A549 (cell line): ENCODE measurements at regions not wholly inside any gene's neighbourhood (a gene's known extent, or its start where the extent isn't known, plus 50 kb on each side); places are given as distances from the start of the nearest gene placed in this dataset.

ENCODE experiments used
- ATAC-seq, 2 experiments: fragments of 200-7000 bp in 1 of 2; fragments of >200 bp in 1 of 2; cut with Nextera tagmentation in 1 of 2; cut with Tn5 transposase in 1 of 2; 3 replicates each; pipeline versions ENCODE4 v1.8.0 to v1.9.1; 2018 to 2020; ENCODE audit warnings: mild to moderate bottlenecking in 1 of 2, moderate library complexity in 1 of 2
- CTCF ChIA-PET: fragments of 300-600 bp; sonication (Branson Sonifier 250); formaldehyde crosslinking; extraction: SDS; loops from one replicate; lab custom pipeline; 2021; ENCODE audit warnings: antibody characterized with exemption, inconsistent platforms; lab: Yijun Ruan, JAX
- POLR2A ChIA-PET: fragments of 350-600 bp; formaldehyde crosslinking; extraction: SDS; loops from one replicate; lab custom pipeline; 2021; ENCODE audit warnings: antibody characterized with exemption, inconsistent platforms; lab: Yijun Ruan, JAX
- DNase-seq, 2 experiments: peaks; one replicate each; pipeline versions ENCODE4 v3.0.0 to v3.0.0-alpha.2; 2011 to 2016; ENCODE audit warnings: low read depth in 1 of 2, low spot score in 1 of 2
- FAIRE-seq: peaks from 2 replicates; lab custom pipeline; 2011; peaks lifted over from hg19 to GRCh38; lab: Jason Lieb, UNC
- H3K27ac ChIP-seq, 2 experiments: fragments of >200 bp; sonication (Bioruptor Twin); formaldehyde crosslinking; 3 replicates each; pipeline ENCODE4 v1.5.1; 2016 to 2017
- H3K4me1 ChIP-seq: fragments of >200 bp; sonication (Bioruptor Twin); formaldehyde crosslinking; 3 replicates; pipeline ENCODE4 v1.6.1; 2016
- H3K4me2 ChIP-seq: fragments of >200 bp; sonication (Bioruptor Twin); formaldehyde crosslinking; 3 replicates; pipeline ENCODE4 v1.6.1; 2016
- H3K4me3 ChIP-seq: fragments of >200 bp; sonication (Bioruptor Twin); formaldehyde crosslinking; 3 replicates; pipeline ENCODE4 v1.5.1; 2016
- H3K9me3 ChIP-seq: fragments of >200 bp; sonication (Bioruptor Twin); formaldehyde crosslinking; 3 replicates; pipeline ENCODE4 v1.6.1; 2016
- CBX2 ChIP-seq: fragments of 200-600 bp; sonication (generic); IDR thresholded peaks from 2 replicates; pipeline ENCODE4 v1.6.1; 2016; ENCODE audit warnings: low read depth, mild to moderate bottlenecking, borderline replicate concordance
- CBX8 ChIP-seq: fragments of 200-600 bp; sonication (generic); IDR thresholded peaks from 2 replicates; pipeline ENCODE4 v1.6.1; 2016
- CTCF ChIP-seq: fragments of >200 bp; sonication (Bioruptor Twin); formaldehyde crosslinking; IDR thresholded peaks from 3 replicates; pipeline ENCODE4 v1.5.1; 2016
- EHMT2 ChIP-seq: fragments of 200-600 bp; sonication (generic); IDR thresholded peaks from 2 replicates; pipeline ENCODE4 v1.6.1; 2016; ENCODE audit warnings: antibody characterized with exemption, low read depth, mild to moderate bottlenecking, moderate library complexity
- ELK1 ChIP-seq: fragments of 150-350 bp; IDR thresholded peaks from 2 replicates; pipeline ENCODE4 v1.6.1; 2014; ENCODE audit warnings: low read depth, mild to moderate bottlenecking, low read length
- EP300 ChIP-seq, 2 experiments: fragments of >200 bp; sonication (Bioruptor Twin); formaldehyde crosslinking; IDR thresholded peaks; 2 replicates in 1 of 2; 3 replicates in 1 of 2; pipeline ENCODE4 v1.6.1; 2016 to 2017
- FOSB ChIP-seq: fragments of 250-450 bp; sonication (Bioruptor Pico); IDR thresholded peaks from 2 replicates; pipeline ENCODE4 v1.5.0; 2020; ENCODE audit warnings: mild to moderate bottlenecking, moderate library complexity
- FOXS1 ChIP-seq: fragments of 250-450 bp; sonication (Bioruptor Pico); IDR thresholded peaks from 2 replicates; pipeline ENCODE4 v1.5.0; 2020; ENCODE audit warnings: mild to moderate bottlenecking, moderate library complexity
- HOXA7 ChIP-seq: fragments of 250-450 bp; sonication (Bioruptor Pico); IDR thresholded peaks from 2 replicates; pipeline ENCODE4 v1.5.0; 2020; ENCODE audit warnings: mild to moderate bottlenecking, moderate library complexity
- JUNB ChIP-seq: fragments of >200 bp; sonication (Bioruptor Twin); formaldehyde crosslinking; IDR thresholded peaks from 2 replicates; pipeline ENCODE4 v1.6.1; 2016
- MAFK ChIP-seq: fragments of 450-650 bp; IDR thresholded peaks from 2 replicates; pipeline ENCODE4 v1.6.1; 2014; ENCODE audit not compliant: partially characterized antibody
- MAZ ChIP-seq: fragments of 150-350 bp; IDR thresholded peaks from 2 replicates; pipeline ENCODE4 v1.6.1; 2014; ENCODE audit warnings: antibody characterized with exemption, low read depth, low read length, borderline replicate concordance
- PBX3 ChIP-seq: IDR thresholded peaks from 2 replicates; pipeline ENCODE4 v1.6.1; 2012
- POLR2AphosphoS2 ChIP-seq: conservative IDR thresholded peaks from 2 replicates; pipeline ENCODE4 v1.6.1; 2012; ENCODE audit warnings: low read length, improper control_type of control experiment, inconsistent platforms
- RAD21 ChIP-seq, 2 experiments: fragments of >200 bp in 1 of 2; sonication (Bioruptor Twin) in 1 of 2; formaldehyde crosslinking in 1 of 2; IDR thresholded peaks in 1 of 2; conservative IDR thresholded peaks in 1 of 2; 2 replicates in 1 of 2; 3 replicates in 1 of 2; pipeline ENCODE4 v1.6.1; 2012 to 2018; ENCODE audit warnings: inconsistent platforms in 1 of 2
- SMC3 ChIP-seq: fragments of >200 bp; sonication (Bioruptor Twin); formaldehyde crosslinking; IDR thresholded peaks from 3 replicates; pipeline ENCODE4 v1.6.1; 2018; ENCODE audit warnings: inconsistent platforms
- SREBF2 ChIP-seq: fragments of 450-650 bp; IDR thresholded peaks from 2 replicates; pipeline ENCODE4 v1.6.1; 2014; ENCODE audit warnings: mild to moderate bottlenecking, moderate library complexity
- whole genome bisulfite sequencing: methylation state at CpG from one replicate; pipeline ENCODE4 v1.1.6; 2017; ENCODE audit errors: missing lambda C conversion rate; 5-methylcytosine and 5-hydroxymethylcytosine counted together

- TF ChIP-seq CTCF (no peak), FOXS1 (CRISPR knock-in tag) (no peak), SREBF2 (no peak), MAFK (no peak), JUNB (no peak), PBX3 (no peak)
These were observed 1010.8 kb upstream of the ADGRL3 start (continued) for GRCh38 chr4:60189286-60189685.

GRCh38 chr4:60194214-60194613, 1005.9 kb upstream of the ADGRL3 start:
- Histone ChIP-seq H3K27ac (no peak overlapping the region), H3K9me3 (no peaks in the 10 kb centered on the region), H3K4me2 (no peak overlapping the region)
- POLR2A ChIA-PET: no interaction called here
- CTCF ChIA-PET: interaction anchor here (1.3 kb wide), 1 partner anchor 12 kb away, joined by 3 read pairs; no protein-coding TSS in a partner anchor
- TF ChIP-seq CBX2: no peak
- TF ChIP-seq EHMT2: no peak
- TF ChIP-seq RAD21 (conservative IDR thresholded peaks at IDR 0.05 in 1 of 2, IDR thresholded peaks at IDR 0.05 in 1 of 2): no peak
- TF ChIP-seq, all 56 proteins: peak for 0
- 21% methylated on average over 1 of the region's 1 CpG for WGBS
- FAIRE-seq (no peak), ATAC-seq (no peak), DNase-seq (no peak)
- no peak overlapping the region for H3K4me3 ChIP-seq
- H3K4me1 ChIP-seq: no peaks in the 10 kb centered on the region

GRCh38 chr4:60195256-60195655, 1004.9 kb upstream of the ADGRL3 start:
- H3K9me3 ChIP-seq: no peaks in the 10 kb centered on the region
- no peak for ATAC-seq
- no peak overlapping the region for H3K27ac ChIP-seq
- POLR2A ChIA-PET: no interaction called here
- 46% methylated on average over 2 of the region's 2 CpGs for WGBS
- H3K4me3 ChIP-seq: no peak overlapping the region
- no peak for TF ChIP-seq CBX8
- TF ChIP-seq RAD21 (conservative IDR thresholded peaks at IDR 0.05 in 1 of 2, IDR thresholded peaks at IDR 0.05 in 1 of 2): no peak
- no peak for FAIRE-seq
- H3K4me2 ChIP-seq: no peak overlapping the region
- CTCF ChIA-PET: interaction anchor here (1.3 kb wide), 1 partner anchor 11 kb away, joined by 3 read pairs; no protein-coding TSS in a partner anchor
- no peaks in the 10 kb centered on the region for H3K4me1 ChIP-seq
- no peak for DNase-seq

GRCh38 chr4:60201052-60201673, 999.0 kb upstream of the ADGRL3 start:
- ATAC-seq (no peak), FAIRE-seq (no peak), DNase-seq (peak in 1 of 2 experiments; percentile 45)
- Histone ChIP-seq H3K4me3 (no peak overlapping the region), H3K4me1 (no peaks in the 10 kb centered on the region), H3K27ac (no peak overlapping the region), H3K9me3 (no peaks in the 10 kb centered on the region), H3K4me2 (no peak overlapping the region)
- TF ChIP-seq EHMT2: no peak
- no peak for TF ChIP-seq EP300 (IDR thresholded peaks at IDR 0.05)
- TF ChIP-seq CBX8: no peak
- TF ChIP-seq POLR2AphosphoS2: no peak
- no peak for TF ChIP-seq FOSB (CRISPR knock-in tag)
- peak; percentile 60 to 62 for TF ChIP-seq RAD21 (conservative IDR thresholded peaks at IDR 0.05 in 1 of 2, IDR thresholded peaks at IDR 0.05 in 1 of 2)
- no peak for TF ChIP-seq HOXA7 (CRISPR knock-in tag)
- TF ChIP-seq CTCF: peak; percentile 55
- TF ChIP-seq ELK1: no peak
- TF ChIP-seq SMC3: peak; percentile 55
- TF ChIP-seq MAZ: no peak
- ChIA-PET POLR2A (no interaction called here), CTCF (interaction anchor here (0.6 to 1.1 kb wide), 2 partner anchors 14 to 54 kb away, joined by 3 read pairs; no protein-coding TSS in a partner anchor)
- WGBS: 2% methylated on average over 3 of the region's 3 CpGs
